ENCODE measurements at regions not wholly inside any gene's neighbourhood (a gene's known extent, or its start where the extent isn't known, plus 50 kb on each side); places are given as distances from the start of the nearest gene placed in this dataset.

- Histone ChIP-seq H3K9me3 (ENCODE audit: insufficient read depth, low read depth, low read length) (no peaks in the 10 kb centered on the region), H3K9ac (ENCODE audit: low read depth, low read length, poor library complexity, severe bottlenecking) (no peak overlapping the region), H3K4me3 (ENCODE audit: low read length, poor library complexity, severe bottlenecking) (no peak overlapping the region), H3F3A (ENCODE audit: low read depth) (no peaks in the 10 kb centered on the region), H2AFZ (ENCODE audit: low read length) (no peak overlapping the region), H3K4me1 (ENCODE audit: insufficient read depth, low read length, poor library complexity, severe bottlenecking) (no peaks in the 10 kb centered on the region), H3K27me3 (ENCODE audit: insufficient read depth, low read length, poor library complexity, severe bottlenecking) (peaks cover 15% of the 10 kb centered on the region), H3K79me2 (ENCODE audit: insufficient read depth, low read length) (no peaks in the 10 kb centered on the region), H4K20me1 (ENCODE audit: insufficient read depth, low read length, poor library complexity, severe bottlenecking) (no peaks in the 10 kb centered on the region), H3K36me3 (ENCODE audit: insufficient read depth, low read length) (no peaks in the 10 kb centered on the region), H3K4me2 (ENCODE audit: low read depth, low read length, poor library complexity, severe bottlenecking) (no peak overlapping the region), H3K9me2 (replicated peaks; ENCODE audit: low read depth, low read length) (no peaks in the 10 kb centered on the region)
- TF ChIP-seq CTCF (conservative IDR thresholded peaks at IDR 0.05; ENCODE audit: low read length) (no peak), EZH2phosphoT487 (IDR thresholded peaks at IDR 0.05; ENCODE audit: borderline replicate concordance) (no peak)
These were observed 351.0 kb downstream of the SS18 start for GRCh38 chr18:25739376-25739775.

- no peak overlapping the region for H3K4me3 ChIP-seq (ENCODE audit: low read length, poor library complexity, severe bottlenecking)
- no peaks in the 10 kb centered on the region for H3K36me3 ChIP-seq (ENCODE audit: insufficient read depth, low read length)
- H3K4me1 ChIP-seq (ENCODE audit: insufficient read depth, low read length, poor library complexity, severe bottlenecking), result no peaks in the 10 kb centered on the region
- peaks cover 15% of the 10 kb centered on the region for H3K27me3 ChIP-seq (ENCODE audit: insufficient read depth, low read length, poor library complexity, severe bottlenecking)
- no peak overlapping the region for H2AFZ ChIP-seq (ENCODE audit: low read length)
- H4K20me1 ChIP-seq (ENCODE audit: insufficient read depth, low read length, poor library complexity, severe bottlenecking), result no peaks in the 10 kb centered on the region
- no peaks in the 10 kb centered on the region for H3K79me2 ChIP-seq (ENCODE audit: insufficient read depth, low read length)
- no peaks in the 10 kb centered on the region for H3K9me3 ChIP-seq (ENCODE audit: insufficient read depth, low read depth, low read length)
- no peak overlapping the region for H3K9ac ChIP-seq (ENCODE audit: low read depth, low read length, poor library complexity, severe bottlenecking)
- no peak overlapping the region for H3K4me2 ChIP-seq (ENCODE audit: low read depth, low read length, poor library complexity, severe bottlenecking)
- H3K9me2 ChIP-seq (replicated peaks; ENCODE audit: low read depth, low read length), result no peaks in the 10 kb centered on the region
- TF ChIP-seq CTCF (conservative IDR thresholded peaks at IDR 0.05; ENCODE audit: low read length) (no peak), EZH2phosphoT487 (IDR thresholded peaks at IDR 0.05; ENCODE audit: borderline replicate concordance) (no peak)
- H3F3A ChIP-seq (ENCODE audit: low read depth), result no peaks in the 10 kb centered on the region
These were observed 352.6 kb downstream of the SS18 start for GRCh38 chr18:25737710-25738311.

- Histone ChIP-seq H3K4me3 (ENCODE audit: low read length, poor library complexity, severe bottlenecking) (no peak overlapping the region), H3K79me2 (ENCODE audit: insufficient read depth, low read length) (no peaks in the 10 kb centered on the region), H3K36me3 (ENCODE audit: insufficient read depth, low read length) (no peaks in the 10 kb centered on the region), H3K9me3 (ENCODE audit: insufficient read depth, low read depth, low read length) (no peaks in the 10 kb centered on the region), H3K4me2 (ENCODE audit: low read depth, low read length, poor library complexity, severe bottlenecking) (no peak overlapping the region), H3K4me1 (ENCODE audit: insufficient read depth, low read length, poor library complexity, severe bottlenecking) (no peaks in the 10 kb centered on the region), H3F3A (ENCODE audit: low read depth) (no peaks in the 10 kb centered on the region), H3K27me3 (ENCODE audit: insufficient read depth, low read length, poor library complexity, severe bottlenecking) (peaks cover 15% of the 10 kb centered on the region), H3K9ac (ENCODE audit: low read depth, low read length, poor library complexity, severe bottlenecking) (no peak overlapping the region), H3K9me2 (replicated peaks; ENCODE audit: low read depth, low read length) (no peaks in the 10 kb centered on the region), H2AFZ (ENCODE audit: low read length) (no peak overlapping the region), H4K20me1 (ENCODE audit: insufficient read depth, low read length, poor library complexity, severe bottlenecking) (no peaks in the 10 kb centered on the region)
- no peak for TF ChIP-seq CTCF (conservative IDR thresholded peaks at IDR 0.05; ENCODE audit: low read length)
- TF ChIP-seq EZH2phosphoT487 (IDR thresholded peaks at IDR 0.05; ENCODE audit: borderline replicate concordance), result no peak
These were observed 353.9 kb downstream of the SS18 start for GRCh38 chr18:25736516-25736915.

Data from Loucy (cell line).